CD4-positive, alpha-beta T cell treated with Interleukin-12 subunit alpha and Interleukin-12 subunit beta, for 1 hour (primary cell): ENCODE measurements at regions not wholly inside any gene's neighbourhood (a gene's known extent, or its start where the extent isn't known, plus 50 kb on each side); places are given as distances from the start of the nearest gene placed in this dataset.

Experiments
- DNase-seq: peaks from one replicate; pipeline ENCODE4 v3.0.0-alpha.2; 2020

DNA sequence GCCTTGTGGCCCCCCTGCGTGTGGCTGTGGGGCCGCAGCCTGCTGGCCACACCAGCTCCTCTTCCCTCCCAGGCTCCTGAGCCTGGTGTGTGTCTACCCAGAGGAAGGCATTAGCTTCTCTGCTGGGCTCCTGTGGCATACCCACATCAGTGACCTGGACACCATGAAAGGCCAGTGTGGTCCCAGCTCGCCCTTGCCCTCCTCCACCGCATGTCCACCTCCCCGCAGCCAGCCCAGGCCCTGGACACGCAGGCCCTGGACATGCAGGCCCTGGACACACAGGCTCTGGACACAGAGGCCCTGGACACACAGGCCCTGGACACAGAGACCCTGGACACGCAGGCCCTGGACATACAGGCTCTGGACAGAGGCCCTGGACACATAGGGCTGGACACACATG lies 153.4 kb upstream of the PPP1R26 start:
- no peak for DNase-seq

DNA sequence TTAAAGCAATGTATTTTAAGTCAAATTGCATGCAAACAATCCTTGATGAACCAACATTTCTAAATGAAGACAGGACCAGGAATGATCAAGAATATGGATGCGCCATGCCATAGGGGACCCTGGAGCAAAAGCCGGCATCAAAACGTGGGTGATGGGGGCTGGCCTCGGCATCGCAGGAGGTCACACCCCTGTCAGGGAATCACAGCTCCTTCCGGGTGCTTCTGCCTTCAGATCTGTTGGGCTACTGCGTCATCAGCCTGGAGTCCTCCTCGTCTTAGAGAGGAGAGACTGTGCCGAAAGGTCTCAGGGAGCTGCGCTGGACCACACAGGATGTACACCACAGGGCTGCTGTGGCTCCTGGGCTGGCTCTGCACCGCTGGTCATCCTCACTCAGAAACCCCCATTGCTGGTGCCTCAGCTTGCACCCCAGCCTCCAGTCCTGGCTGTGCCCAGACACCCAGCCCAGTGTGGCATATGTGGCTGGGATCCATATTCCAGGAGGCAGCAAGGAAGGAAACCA lies 152.9 kb upstream of the PPP1R26 start:
- no peak for DNase-seq

DNA sequence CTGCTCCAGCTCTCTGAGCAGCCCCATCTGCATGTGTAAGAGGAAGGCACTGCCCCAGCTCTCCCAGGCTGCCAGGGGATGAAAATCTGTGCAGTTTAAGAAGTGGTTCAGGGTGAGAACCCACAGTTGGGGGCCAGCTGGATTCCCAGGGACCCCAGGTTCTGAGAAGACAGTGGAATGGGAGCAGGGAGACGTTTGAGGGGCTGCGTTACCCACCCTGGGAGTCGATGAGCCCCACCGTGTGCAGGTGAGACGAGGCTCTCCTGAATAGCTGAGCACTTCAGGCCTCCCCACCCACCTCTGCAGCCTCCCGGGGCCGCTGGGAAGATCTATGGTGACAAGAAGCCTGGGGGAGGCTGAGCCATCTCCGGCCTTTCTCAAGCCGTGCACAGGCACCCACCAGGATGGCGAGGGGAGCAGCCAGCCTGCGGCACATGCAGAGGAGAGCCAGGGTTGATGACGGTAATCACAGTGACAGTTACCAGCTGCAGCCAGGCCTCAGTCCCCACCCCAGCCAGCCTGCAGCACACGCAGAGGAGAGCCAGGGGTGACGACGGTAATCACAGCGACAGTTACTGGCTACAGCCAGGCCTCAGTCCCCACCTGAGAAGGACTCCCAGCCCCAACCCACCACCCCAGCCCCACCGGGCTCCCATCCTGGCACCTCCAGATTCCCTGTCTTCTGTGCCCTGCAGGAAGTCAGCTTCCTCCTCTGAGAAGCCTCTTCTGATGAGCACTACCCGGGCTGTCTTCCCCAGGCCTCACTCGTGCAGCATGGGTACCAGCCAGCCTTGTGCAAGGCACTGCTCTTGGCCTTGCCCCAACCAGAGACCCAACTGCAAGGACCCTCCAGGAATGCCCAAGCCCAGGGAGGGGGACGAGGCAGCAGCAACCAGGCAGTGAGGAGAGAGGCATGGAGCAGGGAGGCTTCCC lies 150.8 kb upstream of the PPP1R26 start:
- DNase-seq: no peak

DNA sequence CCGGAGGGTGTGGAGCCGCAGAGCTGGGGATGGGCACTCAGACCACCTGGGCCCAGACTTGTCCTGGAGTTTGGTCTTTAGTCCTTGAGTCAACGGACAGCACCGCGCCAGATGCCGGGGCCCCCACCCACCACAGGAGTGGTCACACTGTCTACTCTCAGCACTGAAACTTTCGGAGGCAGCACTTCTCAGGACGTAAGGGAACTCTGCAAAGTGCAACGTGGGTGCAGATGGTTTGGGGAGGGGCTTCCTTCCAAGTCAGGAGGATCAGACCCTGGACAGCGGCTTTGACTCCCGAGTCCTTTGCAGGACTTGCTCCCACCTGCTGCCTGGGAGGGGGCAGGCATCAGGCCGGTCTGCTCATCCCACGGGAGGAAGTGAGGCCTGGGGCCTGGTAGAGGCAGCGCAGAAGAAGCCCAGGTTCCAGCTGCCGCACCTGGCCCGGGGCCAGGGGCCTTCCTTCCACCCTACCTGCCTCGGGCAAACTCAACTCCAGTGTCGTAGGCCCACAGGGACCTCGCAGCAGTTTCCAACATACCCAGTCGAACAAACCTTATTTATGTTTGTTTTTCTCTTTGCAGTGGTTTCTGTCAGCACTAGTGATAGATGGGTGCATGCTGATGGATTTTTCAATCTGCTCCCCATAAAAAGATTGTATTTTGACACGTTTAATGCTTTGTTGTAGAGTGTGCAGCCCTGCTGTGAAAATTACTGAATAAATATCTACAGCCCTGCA lies 149.8 kb upstream of the PPP1R26 start:
- no peak for DNase-seq

DNA sequence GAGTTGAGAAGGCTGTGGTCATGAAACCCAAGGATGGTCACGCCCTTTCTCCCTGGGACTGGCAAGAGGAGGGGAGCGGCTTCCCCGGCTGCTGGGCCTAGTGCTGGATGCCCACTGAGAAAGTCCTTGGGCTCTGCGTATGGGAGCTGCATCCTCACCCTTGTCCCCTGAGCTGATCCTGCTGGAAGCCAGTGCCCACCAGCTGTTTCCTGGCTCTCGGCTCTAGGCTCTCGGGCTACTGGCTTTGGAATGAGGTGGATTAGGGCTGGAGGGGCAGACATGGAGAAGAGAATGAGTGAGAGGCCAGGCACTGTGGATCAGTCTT lies 149.3 kb upstream of the PPP1R26 start:
- DNase-seq: no peak

DNA sequence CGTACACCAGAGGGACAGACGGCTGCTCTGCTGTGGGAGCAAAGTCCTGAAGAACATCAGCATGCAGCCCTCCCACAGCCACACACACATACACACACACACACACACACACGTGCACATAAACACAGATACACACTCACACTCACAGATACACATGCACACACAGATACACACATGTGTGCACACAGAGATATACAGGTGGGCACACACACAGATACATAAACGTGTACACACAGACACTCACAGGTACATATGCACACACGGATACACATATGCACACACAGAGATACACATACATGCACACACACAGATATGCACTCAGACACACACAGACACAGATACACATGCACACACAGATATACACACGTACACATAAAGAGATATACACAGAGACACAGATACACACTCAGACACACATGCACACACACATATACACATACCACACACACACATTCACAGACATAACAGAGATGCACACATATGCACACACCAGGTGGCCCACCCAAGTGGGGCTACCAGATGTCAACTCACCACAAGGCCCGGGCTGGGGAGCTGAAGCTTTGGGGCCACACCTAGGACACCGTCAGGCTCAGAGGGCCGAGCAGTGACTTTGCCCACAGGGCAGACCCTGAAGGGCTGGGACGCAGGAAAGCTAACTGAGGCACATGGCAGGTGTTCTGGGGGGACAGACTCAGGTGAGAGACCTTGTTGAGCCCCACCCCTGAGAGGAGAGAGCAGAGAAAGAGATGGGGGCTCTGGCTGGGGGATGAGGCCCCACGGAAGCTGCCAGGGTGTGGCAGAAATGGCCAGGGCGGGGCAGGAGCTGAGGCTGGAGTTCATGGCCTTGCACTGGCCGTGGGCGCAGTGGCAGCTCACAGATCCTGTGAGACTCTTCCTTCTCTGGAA lies 148.6 kb upstream of the PPP1R26 start:
- DNase-seq: no peak

DNA sequence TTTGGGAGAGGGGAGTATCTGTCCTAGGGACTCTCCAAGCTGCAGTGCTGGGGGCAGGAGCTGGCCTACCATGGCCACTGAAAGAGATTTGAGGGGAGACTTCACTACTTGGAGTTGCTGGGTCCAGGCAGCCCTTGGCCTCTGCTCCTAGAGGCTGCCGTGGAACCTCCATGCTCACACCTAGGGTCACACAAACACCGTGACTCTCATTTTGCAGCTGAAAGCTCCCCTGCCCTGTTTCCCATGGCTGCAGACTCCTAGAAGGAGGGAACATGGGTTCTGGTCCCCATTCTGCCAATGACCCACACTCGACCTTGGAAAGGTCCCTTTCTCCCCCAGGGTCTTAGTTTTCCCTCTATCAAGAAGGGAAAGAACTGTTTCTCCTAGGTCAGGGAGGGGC lies 147.1 kb upstream of the PPP1R26 start:
- DNase-seq: no peak

DNA sequence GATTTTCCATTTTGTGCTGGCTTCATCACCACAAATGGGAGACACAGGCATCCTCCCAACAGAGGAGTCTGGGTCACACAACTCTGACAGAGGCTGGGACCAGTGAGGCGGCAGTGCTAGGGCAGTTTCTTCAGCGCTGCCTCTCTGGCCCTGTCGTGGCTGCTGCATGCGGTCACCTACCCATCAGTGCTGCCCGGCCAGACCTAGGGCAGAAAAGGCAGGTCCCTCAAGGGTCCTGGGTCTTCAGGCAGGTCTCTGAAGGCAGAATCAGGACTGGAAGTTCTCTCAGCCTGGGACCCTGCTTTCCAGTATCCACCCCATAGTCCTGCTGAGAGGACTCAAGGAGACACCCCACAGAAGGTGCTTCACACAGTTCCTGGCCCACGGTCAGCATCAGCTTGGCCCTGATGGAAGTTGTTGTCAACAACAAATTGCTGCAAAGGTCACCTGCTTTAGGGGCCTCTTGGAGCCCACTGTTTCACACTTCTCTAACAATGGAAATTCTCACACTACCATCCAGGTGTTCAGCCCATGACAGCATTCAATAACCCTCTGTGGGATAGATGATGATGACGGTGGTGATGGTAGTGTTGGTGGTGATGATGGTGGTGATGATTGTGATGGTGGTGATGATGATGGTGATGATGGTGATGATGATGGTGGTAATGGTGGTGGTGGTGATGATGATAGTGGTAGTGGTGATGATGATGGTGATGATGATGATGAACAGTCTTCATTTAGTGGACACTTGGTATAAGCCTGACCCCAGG lies 146.4 kb upstream of the PPP1R26 start:
- DNase-seq: no peak

DNA sequence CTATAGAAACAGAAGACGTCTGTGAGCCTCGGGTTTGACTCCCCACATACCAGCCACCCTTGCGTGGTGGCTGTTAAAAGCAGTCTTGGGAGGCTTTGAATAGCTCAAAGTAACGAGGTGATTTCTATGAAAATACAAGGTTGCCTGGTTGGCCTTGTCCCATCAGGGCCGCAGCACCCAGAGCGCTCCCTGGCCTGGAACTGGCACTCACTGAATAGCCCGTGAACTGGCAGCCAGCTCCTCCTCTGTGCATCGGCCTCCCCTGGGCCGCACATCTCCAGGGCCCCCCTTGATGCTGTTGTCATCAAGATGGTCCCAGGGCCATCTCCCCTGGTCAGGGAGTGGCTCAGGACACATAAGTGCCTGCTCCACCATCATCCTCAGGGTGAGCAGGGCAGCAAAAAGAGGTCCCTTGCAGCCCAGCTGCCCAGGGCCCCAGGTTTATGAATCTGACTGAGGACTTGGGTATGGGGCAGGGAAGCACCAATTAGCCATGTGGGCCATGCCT lies 144.6 kb upstream of the PPP1R26 start:
- DNase-seq: no peak

DNA sequence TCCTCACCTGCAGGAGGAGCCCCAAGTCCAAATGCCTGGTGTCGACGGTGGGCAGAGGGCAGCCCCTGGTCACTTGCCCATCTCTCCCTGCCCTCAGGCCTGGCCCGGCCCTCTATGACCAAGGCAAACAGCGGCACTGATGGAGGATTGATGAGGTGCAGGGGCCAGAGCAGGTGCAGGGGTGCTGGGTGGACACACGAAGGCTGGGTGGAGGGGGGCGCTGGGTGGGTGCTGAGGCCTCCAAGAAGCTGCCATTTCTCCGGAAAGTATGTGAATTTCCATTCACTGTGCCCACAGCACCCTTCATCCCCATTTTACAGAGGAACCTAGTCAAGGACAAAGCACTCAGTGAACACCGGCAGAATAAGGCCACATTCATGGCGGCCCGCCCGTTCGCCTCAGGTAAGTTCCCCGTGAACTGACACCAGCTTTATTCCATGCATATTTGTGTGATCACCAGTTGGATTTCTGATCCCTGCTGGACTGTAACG lies 143.8 kb upstream of the PPP1R26 start:
- DNase-seq: no peak

DNA sequence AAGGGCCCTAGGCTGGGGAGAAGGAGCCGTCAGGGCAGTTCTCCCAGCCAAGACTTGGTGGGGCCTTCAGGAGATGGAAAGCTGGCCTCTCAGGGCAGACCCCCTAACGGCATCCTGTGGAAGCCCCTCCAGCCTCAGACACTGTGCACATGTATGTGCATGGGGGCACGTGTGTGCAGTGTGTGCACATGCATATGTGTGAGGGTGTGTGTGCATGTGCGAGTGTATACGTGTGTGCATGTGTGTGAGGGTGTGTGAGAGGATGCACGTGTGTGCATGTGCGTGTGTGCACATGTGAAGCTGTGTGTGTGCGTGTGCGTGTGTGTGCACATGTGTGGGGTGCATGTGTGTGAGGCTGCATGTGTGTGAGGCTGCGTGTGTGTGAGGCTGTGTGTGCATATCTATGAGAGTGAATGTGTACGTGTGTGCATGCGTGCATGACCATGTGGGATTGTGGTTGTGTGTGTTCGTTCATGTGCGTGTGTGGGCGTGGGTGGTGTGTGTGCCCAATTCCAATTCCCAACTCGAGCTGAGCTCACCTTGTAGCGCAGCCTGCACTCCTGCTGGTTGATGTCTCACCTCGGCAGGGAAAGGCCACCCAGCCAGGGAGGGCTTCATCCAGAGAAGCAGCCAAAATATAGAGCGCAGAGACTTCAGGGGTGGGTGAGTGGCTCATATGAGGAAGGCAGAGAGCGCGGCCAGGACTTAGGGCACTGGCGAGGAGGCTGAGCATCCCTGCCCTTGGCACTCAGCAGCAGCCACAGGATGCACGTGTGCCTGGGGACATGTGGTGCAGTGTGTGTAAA lies 142.7 kb upstream of the PPP1R26 start:
- DNase-seq: no peak

DNA sequence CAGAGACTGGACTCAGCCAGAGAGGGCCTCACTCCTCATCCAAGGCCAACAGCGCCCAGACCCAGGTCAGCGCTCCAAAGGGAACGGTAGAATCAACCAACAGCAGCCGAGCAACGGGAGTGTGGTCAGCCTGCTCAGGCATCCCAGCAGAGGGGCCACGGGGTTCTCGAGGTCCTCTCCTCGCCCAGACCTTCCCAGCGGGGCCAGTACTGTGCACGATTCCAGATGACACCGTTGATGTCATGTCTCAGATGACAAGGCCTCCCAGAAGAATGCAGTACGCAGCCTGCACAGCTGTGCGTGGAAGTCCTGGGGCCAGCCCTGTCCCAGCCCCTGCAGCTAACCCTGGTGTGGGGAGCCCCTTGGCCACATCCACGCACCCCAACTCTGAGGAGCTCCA lies 141.0 kb upstream of the PPP1R26 start:
- no peak for DNase-seq

DNA sequence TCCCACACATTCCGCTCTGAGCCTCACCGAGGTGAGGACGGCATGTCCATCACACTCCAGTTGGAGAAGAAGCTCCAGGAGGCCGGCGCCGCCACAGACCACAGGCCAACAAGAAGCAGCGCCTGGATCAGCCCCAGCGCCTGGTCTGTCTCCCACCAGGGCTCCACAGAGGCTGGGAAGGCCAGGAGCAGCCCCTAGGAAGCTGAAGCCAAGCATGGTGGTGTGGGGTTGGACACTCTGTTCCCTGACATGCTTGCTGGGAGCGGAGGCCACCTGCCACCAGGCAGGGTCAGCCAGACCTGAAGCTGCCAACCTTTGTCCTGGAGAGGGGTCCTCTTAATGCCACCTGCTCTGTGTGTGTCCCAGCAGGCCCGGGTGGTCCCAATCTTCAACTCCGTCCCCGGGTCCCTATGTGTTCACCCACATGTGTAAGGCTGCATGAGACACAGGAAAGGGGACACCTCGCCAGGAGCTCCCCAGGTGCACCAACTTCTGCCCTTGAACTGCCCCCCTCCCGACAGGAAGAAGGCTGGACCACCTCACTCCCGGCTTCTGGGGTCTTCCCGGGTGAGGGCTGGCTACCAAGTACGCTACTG lies 140.1 kb upstream of the PPP1R26 start:
- no peak for DNase-seq

DNA sequence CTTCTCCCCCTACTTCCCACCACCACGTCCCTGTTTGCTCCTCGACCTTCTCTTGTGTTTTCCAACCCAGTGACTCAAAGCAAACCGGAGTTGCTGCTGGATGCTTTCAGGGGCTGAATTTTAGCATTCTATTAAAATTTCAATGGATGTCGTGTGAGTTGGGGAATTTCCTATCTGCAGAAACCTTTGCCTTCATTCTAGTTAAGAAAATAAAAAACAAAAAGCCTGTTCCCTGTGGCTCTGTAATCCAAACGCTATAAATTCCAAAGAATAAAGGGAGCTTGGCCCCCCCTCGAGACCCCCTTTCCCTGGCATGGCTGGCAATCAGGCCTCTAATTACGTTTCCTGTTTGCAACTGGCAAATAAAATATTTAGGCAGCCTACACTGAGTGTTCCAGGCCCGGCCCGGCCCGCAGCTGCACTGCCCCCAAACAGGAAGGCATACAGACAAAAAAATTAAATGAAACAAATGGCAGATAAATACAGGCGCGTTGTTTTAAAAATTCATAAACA lies 139.4 kb upstream of the PPP1R26 start:
- DNase-seq: no peak

DNA sequence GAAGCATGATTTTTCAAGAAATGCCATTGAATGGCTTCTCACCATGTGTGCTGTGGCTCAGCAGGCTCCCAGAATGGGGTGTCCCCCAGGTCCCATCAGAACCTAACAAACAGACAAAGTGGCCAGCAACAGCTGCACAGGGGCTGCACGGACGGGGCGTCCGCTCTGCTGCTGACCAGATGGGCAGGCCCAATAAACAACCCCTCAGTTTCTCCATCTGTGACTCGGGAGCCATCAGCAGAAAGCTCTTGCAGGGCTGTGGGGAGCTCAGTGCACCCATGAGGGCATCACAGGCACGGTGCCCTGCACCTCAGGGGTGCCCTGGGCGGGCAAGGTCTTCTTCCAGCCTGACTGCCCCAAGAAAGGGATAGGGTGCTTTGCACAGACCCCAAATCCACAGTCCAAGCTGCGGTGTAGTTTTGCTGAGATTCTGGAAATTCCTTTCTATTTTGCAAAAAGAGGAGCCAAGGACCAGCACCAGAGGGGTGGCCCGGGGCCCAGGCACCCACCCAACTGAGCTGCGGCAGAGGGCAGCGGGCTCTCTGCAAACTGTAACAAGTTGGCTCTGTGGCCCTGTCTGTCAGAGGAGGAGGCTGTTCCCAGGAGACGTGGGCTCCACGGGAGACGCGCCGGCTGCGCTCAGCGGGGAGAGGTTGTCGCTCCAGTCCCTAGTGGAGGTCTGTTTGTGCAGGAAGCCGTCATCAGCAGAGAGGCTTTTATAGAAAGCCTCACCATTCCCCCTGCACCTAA lies 138.7 kb upstream of the PPP1R26 start:
- no peak for DNase-seq

DNA sequence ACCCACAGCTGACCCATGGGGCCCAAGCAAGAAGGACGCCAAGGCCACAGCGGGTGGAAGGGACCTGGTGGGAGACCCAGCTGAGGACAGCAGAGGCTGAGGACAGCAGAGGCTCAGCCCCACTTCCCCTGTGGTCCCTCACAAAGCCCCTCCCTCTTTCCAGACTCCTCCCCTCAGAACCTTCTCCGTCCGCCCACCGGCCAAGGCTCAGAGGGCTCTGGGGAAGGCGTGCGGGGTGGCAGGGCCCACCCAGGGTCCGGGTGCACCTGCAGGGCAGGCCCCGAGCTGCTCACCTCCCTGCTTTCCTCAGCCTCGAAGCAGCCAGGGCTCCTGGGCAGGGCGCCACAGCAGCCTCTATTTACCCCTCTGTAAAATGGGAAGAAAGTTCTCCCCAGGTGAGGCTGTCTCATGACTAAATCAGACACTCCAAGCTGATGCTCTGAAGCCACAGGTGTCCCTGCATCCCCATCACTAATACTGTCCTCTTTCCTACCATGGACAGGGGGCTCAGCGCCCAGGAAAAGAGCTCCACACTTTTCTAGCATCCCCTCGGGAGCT lies 137.9 kb upstream of the PPP1R26 start:
- DNase-seq: no peak

DNA sequence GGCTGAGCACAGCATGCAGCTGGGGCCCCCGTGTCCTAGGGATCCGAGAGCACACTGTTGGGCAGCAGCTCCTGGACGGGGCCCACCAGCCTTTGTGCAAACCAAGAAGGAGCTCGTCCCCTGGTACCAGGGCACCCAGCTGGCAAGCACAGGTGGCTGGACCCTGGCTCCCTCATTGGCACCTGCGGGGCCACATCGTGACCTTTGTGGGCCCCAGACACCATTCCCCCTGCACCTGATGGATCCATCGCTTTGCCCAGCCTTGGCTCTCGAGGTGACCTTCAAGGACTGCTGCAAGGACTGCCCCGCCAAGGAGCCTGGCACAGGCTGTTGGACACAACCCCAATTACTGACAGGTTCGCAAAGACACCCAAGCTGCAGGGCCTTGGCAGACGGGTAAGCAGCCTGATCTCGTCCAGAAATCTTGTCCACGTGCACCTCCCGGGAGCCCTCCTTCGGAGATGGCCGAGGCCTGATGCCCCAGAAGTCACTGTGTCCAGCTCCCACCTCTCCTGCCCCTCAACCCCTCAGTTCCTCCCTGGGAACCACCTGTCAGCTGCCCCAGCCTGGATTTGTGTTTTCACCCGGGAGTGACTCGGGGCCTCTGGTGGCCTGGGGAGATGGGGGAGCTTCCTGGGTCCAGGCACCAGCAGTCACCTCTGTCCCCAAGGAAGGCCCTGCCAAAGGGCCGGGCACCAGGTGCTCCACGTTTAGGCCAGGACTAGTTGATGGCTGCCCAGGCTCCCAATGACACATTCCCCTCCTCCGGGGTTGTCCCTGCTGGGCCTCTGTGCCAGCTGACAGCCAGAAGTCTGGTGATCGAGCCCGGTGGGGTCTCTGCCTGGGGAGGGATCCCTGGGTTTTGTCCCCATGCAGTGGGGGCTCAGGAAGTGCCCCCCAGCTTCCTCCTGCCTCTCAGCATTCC lies 137.1 kb upstream of the PPP1R26 start:
- no peak for DNase-seq

DNA sequence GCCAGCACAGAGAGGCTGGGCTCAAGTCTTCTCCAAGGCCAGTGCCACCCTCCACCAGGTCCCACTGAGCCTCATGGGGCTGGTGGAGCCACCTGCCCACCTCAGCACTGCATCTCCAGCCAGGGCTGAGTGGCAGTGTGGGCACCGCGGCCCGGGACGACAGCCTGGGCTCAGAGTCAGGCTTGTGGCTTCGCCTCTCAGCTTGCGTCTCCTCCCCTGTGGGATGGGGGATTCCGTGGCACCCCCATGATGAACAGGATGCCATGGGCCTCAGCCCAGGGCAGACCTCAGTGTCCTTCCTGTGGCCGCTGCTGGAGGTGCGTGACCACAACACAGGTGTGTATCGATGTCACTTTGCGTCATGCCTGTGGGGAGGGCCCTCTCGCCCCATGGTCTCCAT lies 136.4 kb upstream of the PPP1R26 start:
- no peak for DNase-seq
